Right lobe of liver (tissue), 6 donors: ENCODE measurements at regions not wholly inside any gene's neighbourhood (a gene's known extent, or its start where the extent isn't known, plus 50 kb on each side); places are given as distances from the start of the nearest gene placed in this dataset.

Experiments
- ATAC-seq, 4 donors: fragments of 200-7000 bp; cut with Tn5 transposase; one replicate each; pipeline ENCODE4 v1.9.1; 2020; ENCODE audit warnings: mild to moderate bottlenecking in 4 of 4, moderate library complexity in 4 of 4
- DNase-seq, 3 donors: peaks; one replicate each; pipeline ENCODE4 v3.0.0-alpha.2; 2020
- H3K27ac ChIP-seq, 3 donors: fragments of 200-600 bp; one replicate each; pipeline ENCODE4 v1.8.0; 2022
- H3K27me3 ChIP-seq, 2 donors: fragments of 200-600 bp; one replicate each; pipeline ENCODE4 v1.8.0; 2022
- H3K36me3 ChIP-seq, 4 donors: fragments of 200-600 bp; sonication (generic) in 1 of 4; one replicate each; pipeline versions ENCODE4 v1.5.1 to v1.8.0; 2017 to 2022; ENCODE audit warnings: control low read depth in 1 of 4
- H3K4me1 ChIP-seq, 4 donors: fragments of 200-600 bp; sonication (generic) in 1 of 4; one replicate each; pipeline versions ENCODE4 v1.5.1 to v1.8.0; 2017 to 2022; ENCODE audit warnings: control low read depth in 1 of 4
- H3K4me3 ChIP-seq, 3 donors: fragments of 200-600 bp; one replicate each; pipeline ENCODE4 v1.8.0; 2022
- H3K9me3 ChIP-seq, 4 donors: fragments of 200-600 bp; sonication (generic) in 1 of 4; one replicate each; pipeline versions ENCODE4 v1.5.1 to v1.8.0; 2017 to 2022; ENCODE audit warnings: control low read depth in 1 of 4
- CTCF ChIP-seq, 4 donors: fragments of 200-600 bp in 3 of 4; fragments of 450-650 bp in 1 of 4; IDR thresholded peaks; one replicate each; pipeline versions ENCODE4 v1.5.1 to v1.8.0; 2016 to 2022; ENCODE audit warnings: antibody characterized with exemption in 4 of 4, mild to moderate bottlenecking in 2 of 4
- POLR2A ChIP-seq: fragments of 450-650 bp; IDR thresholded peaks from one replicate; pipeline ENCODE4 v1.6.1; 2017; ENCODE audit warnings: antibody characterized with exemption, mild to moderate bottlenecking
- WGBS: methylation state at CpG from one replicate; pipeline ENCODE4 v1.1.6; 2018; ENCODE audit warnings: low coverage, low lambda C conversion rate; ENCODE audit not compliant: insufficient coverage; ENCODE audit errors: missing lambda C conversion rate; 5-methylcytosine and 5-hydroxymethylcytosine counted together
- intact Hi-C, 2 donors: fragments of 100-400 bp; cut with DNase I; formaldehyde crosslinking; loops; one replicate each; pipeline versions ENCODE4 v1.11.2 to v1.14.1; 2022
- donor health status: DM: no; HTN: yes; CAD: no.
- donor health status: DM: no; HTN: no; CAD: no.
- donor health status: DM: no; HTN: no; CAD: no.
- donor health status: DM: no; HTN: yes; CAD: no.
- donor health status: DM: no; HTN: yes; CAD: no.

DNA sequence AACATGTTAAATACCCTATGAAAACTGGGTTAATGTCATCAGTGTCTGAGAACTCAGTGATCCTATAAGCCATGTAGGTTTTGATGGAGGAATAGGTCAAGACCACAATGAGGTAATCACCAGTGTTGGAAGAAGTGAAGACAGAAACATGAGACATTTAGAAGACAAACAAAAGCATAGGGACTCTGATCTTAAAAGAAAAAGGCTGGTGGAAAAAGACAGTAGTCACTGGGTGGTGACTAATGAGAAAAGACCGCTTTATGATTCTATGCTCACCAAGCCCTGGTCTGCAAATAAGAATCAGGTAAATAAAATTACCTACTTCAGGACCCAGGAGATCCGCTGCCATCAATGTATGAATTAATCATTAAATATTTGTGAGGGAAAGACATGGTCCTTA, 271.9 kb downstream of the GPD2 start:
- DNase-seq = no peak
- ATAC-seq = no peak
- Histone ChIP-seq H3K36me3 (no peaks in the 10 kb centered on the region), H3K9me3 (no peaks in the 10 kb centered on the region), H3K27me3 (no peaks in the 10 kb centered on the region), H3K4me1 (no peaks in the 10 kb centered on the region), H3K4me3 (no peak overlapping the region), H3K27ac (no peak overlapping the region)
- intact Hi-C loops = no loop called here
- TF ChIP-seq CTCF (IDR thresholded peaks at IDR 0.05) (no peak), POLR2A (no peak)
- 83% methylated on average over 2 of the region's 2 CpGs for WGBS

DNA sequence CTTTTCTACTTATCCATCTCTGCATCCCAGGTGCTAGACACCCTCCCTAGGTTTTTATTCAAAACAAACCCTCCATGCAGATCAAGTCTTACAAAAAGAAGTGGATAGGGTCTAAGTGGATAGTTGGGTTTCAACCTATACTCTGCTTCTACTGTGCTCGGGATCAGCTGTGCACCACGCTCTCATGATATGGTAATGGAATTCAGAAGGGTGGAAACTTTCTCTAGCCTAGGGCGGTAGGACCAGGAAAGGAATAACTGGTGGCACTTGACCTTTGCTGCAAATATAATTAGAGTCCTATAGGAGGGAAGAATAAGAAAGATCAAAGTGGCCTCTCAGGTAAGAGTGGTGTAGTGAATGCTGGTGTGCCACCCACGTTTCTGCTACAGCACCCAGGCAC, 272.9 kb downstream of the GPD2 start:
- TF ChIP-seq POLR2A (no peak), CTCF (IDR thresholded peaks at IDR 0.05) (no peak)
- intact Hi-C loops = no loop called here
- Histone ChIP-seq H3K36me3 (no peaks in the 10 kb centered on the region), H3K4me3 (no peak overlapping the region), H3K4me1 (no peaks in the 10 kb centered on the region), H3K27me3 (no peaks in the 10 kb centered on the region), H3K27ac (no peak overlapping the region), H3K9me3 (no peaks in the 10 kb centered on the region)
- 71% methylated on average over 4 of the region's 4 CpGs for WGBS
- DNase-seq = no peak
- no peak for ATAC-seq

DNA sequence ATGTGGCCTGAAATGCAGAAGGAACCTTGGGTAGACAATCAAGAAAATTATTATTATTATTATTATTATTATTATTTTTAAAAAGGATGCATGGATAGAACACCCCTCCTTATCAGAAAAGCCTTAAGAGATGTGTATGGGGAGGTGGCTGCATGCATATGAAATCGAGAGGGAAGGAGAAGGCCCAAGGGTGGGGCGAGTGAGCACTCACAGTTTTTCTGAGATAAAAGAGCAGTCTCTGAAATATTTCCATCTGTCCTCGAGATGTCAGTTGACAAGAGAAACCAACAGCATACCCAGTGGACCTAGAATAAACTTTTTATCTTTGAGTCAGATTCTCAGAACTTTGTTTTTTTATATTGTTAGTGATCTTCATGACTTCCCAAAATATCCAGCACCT, 282.9 kb downstream of the GPD2 start:
- DNase-seq (no peak), ATAC-seq (no peak)
- Histone ChIP-seq H3K27me3 (no peaks in the 10 kb centered on the region), H3K4me3 (no peak overlapping the region), H3K36me3 (no peaks in the 10 kb centered on the region), H3K27ac (no peak overlapping the region), H3K4me1 (no peaks in the 10 kb centered on the region), H3K9me3 (no peaks in the 10 kb centered on the region)
- 69% methylated on average over 3 of the region's 3 CpGs for WGBS
- intact Hi-C loops = no loop called here
- no peak for TF ChIP-seq POLR2A
- no peak for TF ChIP-seq CTCF (IDR thresholded peaks at IDR 0.05)

DNA sequence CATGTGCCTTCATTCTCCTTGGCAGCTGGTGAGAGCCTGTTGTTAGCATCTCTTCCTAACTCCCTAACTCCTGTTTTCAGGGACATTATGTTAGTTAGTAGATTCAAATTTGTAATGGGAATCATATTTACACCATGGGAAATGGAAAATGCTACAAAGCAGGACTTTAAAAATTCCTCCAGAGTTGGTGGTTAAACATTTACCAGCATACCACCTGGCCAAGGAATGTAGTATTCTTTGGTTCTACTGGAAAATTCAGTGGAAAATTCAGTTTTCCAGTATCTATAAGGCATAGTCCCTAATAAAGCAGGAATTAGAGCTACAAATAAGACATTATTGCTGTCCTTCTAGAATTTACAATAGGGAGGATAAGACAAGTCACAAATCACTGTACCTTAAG, 291.7 kb downstream of the GPD2 start:
- ATAC-seq (peak; percentile 57 to 82 (median 68)), DNase-seq (no peak)
- H3K36me3 ChIP-seq = no peaks in the 10 kb centered on the region
- H3K4me3 ChIP-seq = no peak overlapping the region
- H3K9me3 ChIP-seq = no peaks in the 10 kb centered on the region
- peaks cover 0 to 15% (median 0%) of the 10 kb centered on the region in 4 donors for H3K4me1 ChIP-seq
- intact Hi-C loops = no loop called here
- H3K27ac ChIP-seq = peak overlapping the region in 1 of 3 donors; percentile 38
- no peak for TF ChIP-seq CTCF (IDR thresholded peaks at IDR 0.05)
- no peak for TF ChIP-seq POLR2A
- no peaks in the 10 kb centered on the region for H3K27me3 ChIP-seq

DNA sequence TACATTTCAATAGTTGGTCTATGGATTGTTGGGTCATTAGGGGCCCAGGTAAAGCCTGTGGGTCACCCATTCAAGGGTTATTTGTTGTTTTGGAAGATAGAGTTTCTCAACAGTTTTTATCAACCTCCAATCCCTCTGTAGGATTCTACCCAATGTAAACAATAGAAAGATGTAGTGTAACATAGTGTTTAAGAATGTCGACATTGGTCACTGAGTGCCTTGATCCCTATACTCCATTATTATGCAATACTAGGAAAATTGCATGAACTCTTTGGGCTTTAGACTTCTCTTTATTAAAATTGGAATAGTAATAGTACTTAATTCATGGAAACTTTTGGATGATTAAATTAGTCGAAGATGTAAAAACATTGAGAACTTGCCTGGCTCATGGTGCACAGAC, 292.1 kb downstream of the GPD2 start:
- intact Hi-C loops = no loop called here
- Histone ChIP-seq H3K4me3 (no peak overlapping the region), H3K27me3 (no peaks in the 10 kb centered on the region), H3K36me3 (no peaks in the 10 kb centered on the region), H3K27ac (peak overlapping the region in 1 of 3 donors; percentile 38), H3K9me3 (no peaks in the 10 kb centered on the region), H3K4me1 (peaks cover 0 to 15% (median 0%) of the 10 kb centered on the region in 4 donors)
- DNase-seq (no peak), ATAC-seq (peak; percentile 37 to 97 (median 80))
- WGBS = 67% methylated on average over 2 of the region's 2 CpGs
- TF ChIP-seq CTCF (IDR thresholded peaks at IDR 0.05) = no peak
- no peak for TF ChIP-seq POLR2A
